Iris pigment epithelial cell (primary cell): ENCODE measurements at regions not wholly inside any gene's neighbourhood (a gene's known extent, or its start where the extent isn't known, plus 50 kb on each side); places are given as distances from the start of the nearest gene placed in this dataset.
A peak's percentile ranks its signal among the peaks of the same experiment; 100 is the strongest.
"Not testable (repeated sequence)": the region's sequence is repeated elsewhere in the genome, so short reads cannot be mapped to it uniquely, and the experiment has no call there.

Experiments
- DNase-seq: peaks from one replicate; pipeline ENCODE4 v3.0.0-alpha.2; 2011; ENCODE audit warnings: low read depth

- DNase-seq, result no peak
These were observed 277.3 kb downstream of the VRK1 start for GRCh38 chr14:97074456-97074855.

GRCh38 chr14:97074856-97075255 lies 277.7 kb downstream of the VRK1 start:
- DNase-seq, result no peak

- peak; percentile 50 for DNase-seq
These were observed 280.1 kb downstream of the VRK1 start for GRCh38 chr14:97077253-97077653.

- no peak for DNase-seq
These were observed 280.5 kb downstream of the VRK1 start for GRCh38 chr14:97077687-97078086.

GRCh38 chr14:97080991-97081390 lies 283.8 kb downstream of the VRK1 start:
- no peak for DNase-seq

- DNase-seq, result no peak
These were observed 298.1 kb downstream of the VRK1 start for GRCh38 chr14:97095269-97095668.

GRCh38 chr14:97097296-97097695 lies 300.1 kb downstream of the VRK1 start:
- DNase-seq, result no peak

- no peak for DNase-seq
These were observed 303.1 kb downstream of the VRK1 start for GRCh38 chr14:97100306-97100705.

GRCh38 chr14:97101561-97101960 lies 304.4 kb downstream of the VRK1 start:
- no peak for DNase-seq

GRCh38 chr14:97104029-97104428 lies 306.8 kb downstream of the VRK1 start:
- DNase-seq, result no peak

- DNase-seq, result no peak
These were observed 309.0 kb downstream of the VRK1 start for GRCh38 chr14:97106166-97106565.

- DNase-seq, result no peak
These were observed 309.4 kb downstream of the VRK1 start for GRCh38 chr14:97106609-97107008.

GRCh38 chr14:97107080-97107479 lies 309.9 kb downstream of the VRK1 start:
- DNase-seq, result no peak

- no peak for DNase-seq
These were observed 310.6 kb downstream of the VRK1 start for GRCh38 chr14:97107760-97108159.

GRCh38 chr14:97109234-97109633 lies 312.1 kb downstream of the VRK1 start:
- no peak for DNase-seq

GRCh38 chr14:97113339-97113738 lies 316.2 kb downstream of the VRK1 start:
- no peak for DNase-seq

GRCh38 chr14:97116546-97116945 lies 319.4 kb downstream of the VRK1 start:
- DNase-seq, result no peak

GRCh38 chr14:97117693-97118092 lies 320.5 kb downstream of the VRK1 start:
- DNase-seq, result no peak

- no peak for DNase-seq
These were observed 323.0 kb downstream of the VRK1 start for GRCh38 chr14:97120204-97120603.

- no peak for DNase-seq
These were observed 323.4 kb downstream of the VRK1 start for GRCh38 chr14:97120611-97121031.

- DNase-seq, result no peak
These were observed 332.5 kb downstream of the VRK1 start for GRCh38 chr14:97129639-97130038.

GRCh38 chr14:97135847-97136246 lies 338.7 kb downstream of the VRK1 start:
- DNase-seq, result not testable (repeated sequence)

- no peak for DNase-seq
These were observed 340.5 kb downstream of the VRK1 start for GRCh38 chr14:97137705-97138104.

- DNase-seq, result no peak
These were observed 341.6 kb downstream of the VRK1 start for GRCh38 chr14:97138801-97139200.

- no peak for DNase-seq
These were observed 345.8 kb downstream of the VRK1 start for GRCh38 chr14:97143011-97143410.
